ENCODE measurements at regions not wholly inside any gene's neighbourhood (a gene's known extent, or its start where the extent isn't known, plus 50 kb on each side); places are given as distances from the start of the nearest gene placed in this dataset.

GRCh38 chr6:14711704-14712379 is 534.0 kb upstream of the JARID2 start:
- DNase-seq = no peak

DNA sequence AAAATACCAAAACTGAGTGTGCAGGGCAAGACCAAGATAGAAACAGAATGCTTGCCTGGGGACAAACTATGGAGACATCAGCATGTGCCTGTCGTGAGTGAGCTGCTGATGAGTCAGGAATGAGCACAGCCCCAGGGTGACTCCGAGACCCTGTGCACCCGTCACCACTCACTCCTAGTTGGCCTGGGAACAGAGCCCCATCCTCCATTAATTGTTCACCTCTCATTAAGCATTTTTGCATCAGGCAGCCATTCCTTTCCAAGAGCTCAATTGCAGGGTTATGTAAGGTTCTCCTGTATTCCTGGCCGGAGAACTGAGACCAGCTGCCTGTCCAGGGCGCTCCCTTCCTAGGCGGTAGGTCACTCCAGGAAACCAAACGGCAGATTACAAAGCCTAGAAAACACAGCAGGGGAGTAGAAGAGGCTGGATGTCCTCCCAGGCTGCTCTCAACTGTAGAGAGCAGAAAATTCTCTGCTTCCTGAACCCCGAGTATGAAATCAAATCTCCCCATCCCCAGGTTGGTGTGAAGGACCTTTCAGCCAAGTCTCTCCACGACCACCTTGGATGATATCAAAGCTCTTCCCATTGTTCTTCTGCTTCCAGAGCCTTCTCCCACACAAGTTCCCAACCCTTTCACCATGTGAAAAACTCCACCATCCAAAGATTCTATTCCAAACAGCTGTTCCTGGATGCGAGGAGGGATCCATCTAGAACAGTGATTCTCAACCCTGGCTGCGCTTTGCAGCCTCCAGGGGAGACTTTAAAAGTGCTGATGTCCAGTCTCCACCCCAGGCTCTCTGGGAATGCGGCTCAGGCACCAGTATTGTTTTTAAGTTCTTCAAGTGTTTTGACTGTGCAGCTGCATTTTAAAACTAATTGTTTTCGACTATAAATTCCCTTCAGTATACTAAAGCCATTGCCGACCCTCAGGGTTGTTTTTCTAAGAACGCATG is 532.6 kb upstream of the JARID2 start:
- DNase-seq = no peak

DNA sequence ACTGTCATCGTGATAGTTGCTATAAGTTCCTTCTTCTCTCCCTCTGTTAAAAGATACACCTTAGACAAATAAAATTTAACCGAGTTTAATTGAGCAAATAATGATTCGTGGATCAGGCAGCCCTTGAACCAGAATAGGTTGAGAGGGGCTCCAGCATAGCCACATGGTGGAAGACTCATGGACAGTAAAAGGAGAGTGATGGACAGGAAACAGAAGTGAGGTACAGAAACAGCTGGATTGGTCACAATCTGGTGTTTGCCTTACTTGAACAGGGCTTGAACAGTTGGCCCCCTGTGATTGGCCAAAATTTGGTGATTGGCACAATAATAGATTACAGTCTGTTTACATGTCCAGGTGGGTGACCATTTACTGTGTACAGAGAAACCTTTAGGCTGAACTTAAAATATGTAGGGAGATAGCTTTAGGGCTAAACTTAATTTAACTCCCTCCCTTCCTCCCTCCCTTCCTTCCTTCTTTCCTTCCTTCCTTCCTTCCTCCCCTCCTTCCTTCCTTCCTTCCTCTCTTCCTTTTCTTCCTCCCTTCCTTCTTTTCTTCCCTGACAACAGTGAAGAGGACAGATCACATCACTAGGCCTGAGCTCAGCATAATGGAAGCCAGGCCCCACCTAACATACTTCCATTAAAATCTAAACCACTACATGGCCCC is 531.8 kb upstream of the JARID2 start:
- DNase-seq = no peak

GRCh38 chr6:14715076-14715475 is 530.8 kb upstream of the JARID2 start:
- no peak for DNase-seq

- DNase-seq = no peak
Measured at GRCh38 chr6:14716499-14717146, 529.2 kb upstream of the JARID2 start.

- DNase-seq = no peak
Measured at GRCh38 chr6:14717307-14717706, 528.6 kb upstream of the JARID2 start.

DNA sequence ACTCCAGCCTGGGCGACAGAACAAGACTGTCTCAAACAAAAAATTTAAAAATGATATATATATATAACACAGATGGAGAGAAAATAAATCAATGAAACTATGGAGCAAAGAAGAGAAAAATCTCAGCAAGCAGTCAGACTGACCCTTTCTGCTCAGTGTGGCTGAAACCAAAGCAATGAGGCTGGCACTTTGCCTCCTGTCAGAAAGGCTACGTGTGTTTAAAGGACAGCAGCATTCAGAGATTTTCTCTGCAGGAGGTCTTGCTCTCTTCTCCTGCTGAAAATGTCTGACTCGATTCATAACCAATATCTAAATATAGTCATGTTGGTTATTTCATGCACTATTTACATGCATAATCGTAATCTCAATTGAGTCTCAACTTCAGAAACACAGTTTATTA is 527.0 kb upstream of the JARID2 start:
- DNase-seq = no peak

GRCh38 chr6:14719270-14719669 is 526.6 kb upstream of the JARID2 start:
- no peak for DNase-seq

GRCh38 chr6:14720411-14721102 is 525.3 kb upstream of the JARID2 start:
- no peak for DNase-seq

DNA sequence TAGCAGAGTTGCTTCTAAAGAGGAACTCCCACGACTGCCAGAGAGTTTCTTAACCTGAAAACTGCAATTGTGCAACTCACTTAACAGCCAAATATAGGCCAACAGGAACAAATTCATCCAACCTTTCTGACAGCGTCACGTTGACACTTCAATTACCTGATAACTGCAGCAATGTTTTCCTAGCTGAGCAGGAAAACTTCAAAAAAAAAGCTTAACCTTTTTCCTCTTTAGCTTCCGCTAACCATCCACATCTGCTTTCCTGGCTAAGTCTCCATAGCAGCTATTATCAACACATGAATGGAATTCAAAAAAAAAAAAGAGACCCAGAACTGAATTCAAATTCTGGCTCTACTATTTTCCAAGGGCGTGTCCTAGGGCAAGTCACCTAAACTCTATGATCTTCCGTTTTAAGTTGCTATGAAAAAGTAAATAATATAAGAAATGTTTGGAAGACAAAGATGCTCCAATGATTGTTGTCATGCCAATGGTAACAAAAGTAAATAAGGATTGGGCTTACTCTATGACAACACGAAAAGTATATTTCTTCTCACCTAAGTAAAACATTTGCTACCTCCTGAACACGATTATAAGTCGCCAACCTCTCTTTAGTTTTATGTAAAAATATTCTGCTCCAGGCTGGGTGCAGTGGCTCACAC is 524.6 kb upstream of the JARID2 start:
- DNase-seq = no peak

DNA sequence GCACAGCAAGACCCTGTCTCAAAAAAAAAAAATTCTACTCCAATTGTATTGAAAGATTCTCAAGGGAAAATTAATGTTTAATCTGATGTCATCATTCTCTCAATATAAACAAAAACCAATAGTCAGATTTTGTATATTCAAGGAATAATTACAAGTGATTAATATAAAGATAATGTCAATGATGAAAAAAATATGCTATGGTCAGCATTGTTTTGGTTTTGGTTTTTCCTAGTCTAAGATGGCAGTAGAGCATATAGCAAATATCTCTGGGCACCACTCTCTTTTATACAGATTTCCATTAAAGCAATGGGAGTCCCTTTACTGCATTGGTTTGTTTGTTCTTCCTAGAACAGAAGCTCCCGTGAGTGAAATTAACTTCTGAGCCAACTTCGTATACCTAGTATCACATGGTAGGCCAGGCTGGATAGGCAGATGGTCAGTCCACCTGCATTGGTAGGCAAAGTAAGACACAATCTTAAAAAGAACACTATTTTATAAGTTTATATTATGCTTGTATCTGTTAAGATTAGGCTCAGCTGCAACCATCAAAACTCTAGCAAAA is 523.8 kb upstream of the JARID2 start:
- no peak for DNase-seq

GRCh38 chr6:14722704-14723103 is 523.2 kb upstream of the JARID2 start:
- DNase-seq = no peak

DNA sequence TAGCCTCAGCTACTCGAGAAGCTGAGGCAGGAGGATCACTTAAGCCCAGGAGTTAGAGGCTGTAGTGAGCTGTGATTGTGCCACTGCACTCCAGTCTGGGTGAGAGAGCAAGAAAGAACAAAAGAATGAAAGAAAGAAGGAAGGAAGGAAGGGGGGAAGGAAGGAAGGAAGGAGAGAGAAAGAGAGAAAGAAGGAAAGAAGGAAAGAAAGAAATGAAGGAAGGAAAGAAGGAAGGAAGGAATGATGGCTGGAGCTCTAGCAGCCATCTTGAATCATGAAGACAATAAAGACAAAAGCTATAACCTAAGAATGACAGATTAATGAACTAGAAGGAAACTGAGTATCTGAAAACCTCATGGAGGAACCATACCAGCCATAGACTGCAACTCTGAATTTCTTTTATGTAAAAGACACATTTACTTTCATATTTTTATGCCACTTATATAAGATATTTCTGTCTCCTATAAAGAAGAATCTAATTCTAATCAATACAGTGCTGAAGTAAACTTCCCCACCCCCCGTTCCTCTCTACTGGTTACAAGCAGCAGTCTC is 522.3 kb upstream of the JARID2 start:
- no peak for DNase-seq

DNA sequence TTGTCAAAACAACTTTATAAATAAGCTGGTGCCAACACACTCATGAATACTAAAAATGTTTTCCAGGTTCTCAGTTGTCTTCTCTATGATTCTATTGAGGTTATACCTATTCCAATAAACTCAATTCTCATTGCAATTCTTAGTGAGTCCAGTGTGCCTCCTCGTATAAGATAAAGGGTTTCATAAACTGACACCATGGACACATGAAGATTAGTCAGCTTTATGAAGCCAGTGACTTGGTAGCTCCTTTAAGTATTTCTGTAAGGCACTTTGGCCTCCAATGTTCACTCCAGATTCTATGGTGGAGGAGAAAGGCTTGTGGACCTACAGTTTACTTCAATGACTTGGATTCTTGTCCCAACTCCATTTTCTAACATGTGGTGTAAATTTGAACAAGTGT is 521.3 kb upstream of the JARID2 start:
- no peak for DNase-seq

- DNase-seq = no peak
Measured at GRCh38 chr6:14726816-14727493, 518.9 kb upstream of the JARID2 start.

- DNase-seq = no peak
Measured at GRCh38 chr6:14727494-14728395, 518.1 kb upstream of the JARID2 start.

DNA sequence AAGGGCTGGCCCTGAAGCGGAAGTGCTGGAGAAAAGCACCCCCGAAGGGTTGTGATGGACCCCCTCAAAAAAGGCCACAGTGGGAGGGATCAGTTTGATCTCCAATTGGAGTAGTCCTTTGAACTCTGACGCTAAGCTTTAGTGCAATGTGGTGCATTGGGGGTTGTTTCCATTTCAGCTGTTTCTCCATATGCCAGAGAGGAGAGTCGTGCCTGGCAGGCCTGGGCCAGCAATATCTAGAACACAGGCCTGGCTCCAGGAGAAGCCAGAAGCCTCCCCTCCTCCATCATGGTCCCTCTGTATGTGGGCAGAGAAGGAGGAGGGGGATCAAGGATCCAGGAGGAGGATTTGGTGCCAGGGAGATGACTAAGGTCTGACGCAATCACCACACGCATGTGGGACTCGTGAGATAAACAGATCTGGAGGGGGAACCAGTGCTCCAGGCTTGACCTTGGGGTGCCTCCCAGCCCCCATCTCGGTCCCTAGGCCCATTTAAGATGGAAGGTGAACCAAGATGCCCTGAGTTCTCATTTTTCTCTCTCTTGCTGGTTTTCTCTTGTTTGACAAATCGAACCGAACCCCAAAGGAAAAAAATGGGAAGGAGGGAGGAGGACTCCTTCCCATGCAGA is 517.4 kb upstream of the JARID2 start:
- DNase-seq = no peak

- DNase-seq = no peak
Measured at GRCh38 chr6:14729129-14729871, 516.6 kb upstream of the JARID2 start.
